Testis (tissue), 2 donors: ENCODE measurements at regions not wholly inside any gene's neighbourhood (a gene's known extent, or its start where the extent isn't known, plus 50 kb on each side); places are given as distances from the start of the nearest gene placed in this dataset.

Experiments used
- CTCF ChIP-seq, 3 experiments: fragments of 450-650 bp in 2 of 3; fragments of 200-600 bp in 1 of 3; sonication (generic) in 1 of 3; IDR thresholded peaks; one replicate each; pipeline ENCODE4 v1.5.1; 2016 to 2019; ENCODE audit warnings: antibody characterized with exemption in 3 of 3, mild to moderate bottlenecking in 2 of 3, moderate library complexity in 1 of 3
- POLR2A ChIP-seq: fragments of 450-650 bp; IDR thresholded peaks from one replicate; pipeline ENCODE4 v1.6.1; 2017; ENCODE audit warnings: antibody characterized with exemption, mild to moderate bottlenecking, moderate library complexity

- TF ChIP-seq POLR2A, result no peak
- no peak for TF ChIP-seq CTCF (IDR thresholded peaks at IDR 0.05)
These were observed 996.3 kb upstream of the TSPY4 start for GRCh38 chrY:8341000-8341399.
